H1 (cell line): ENCODE measurements at regions not wholly inside any gene's neighbourhood (a gene's known extent, or its start where the extent isn't known, plus 50 kb on each side); places are given as distances from the start of the nearest gene placed in this dataset.

Experiments
- CEBPB ChIP-seq: IDR thresholded peaks from 2 replicates; pipeline ENCODE4 v1.6.1; 2012; ENCODE audit warnings: low read depth, low read length
- CHD2 ChIP-seq: IDR thresholded peaks from 2 replicates; pipeline ENCODE4 v1.6.1; 2012; ENCODE audit warnings: low read length, improper control_type of control experiment
- CREB1 ChIP-seq: IDR thresholded peaks from 2 replicates; pipeline ENCODE4 v1.6.1; 2012; ENCODE audit warnings: inconsistent platforms
- CTCF ChIP-seq, 3 experiments: IDR thresholded peaks; 1 replicate in 2 of 3; 2 replicates in 1 of 3; pipeline versions ENCODE4 v1.5.1 to v1.6.1; 2011; ENCODE audit warnings: low read length in 3 of 3, mild to moderate bottlenecking in 3 of 3, inconsistent platforms in 2 of 3, low read depth in 1 of 3, moderate library complexity in 1 of 3; ENCODE audit not compliant: insufficient read depth in 1 of 3; ENCODE audit errors: control extremely low read depth in 1 of 3
- POLR2A ChIP-seq, 2 experiments: IDR thresholded peaks; 1 replicate in 1 of 2; 2 replicates in 1 of 2; pipeline ENCODE4 v1.6.1; 2011; ENCODE audit warnings: low read depth in 2 of 2, low read length in 2 of 2, mild to moderate bottlenecking in 2 of 2; ENCODE audit errors: control extremely low read depth in 1 of 2
- POLR2AphosphoS5 ChIP-seq: IDR thresholded peaks from 2 replicates; pipeline ENCODE4 v1.6.1; 2011; ENCODE audit warnings: low read depth, low read length
- RNF2 ChIP-seq: fragments of 200-900, 300-1000 bp; sonication (generic); IDR thresholded peaks from 2 replicates; pipeline ENCODE4 v1.7.1; 2016; ENCODE audit warnings: borderline replicate concordance, low read depth, mild to moderate bottlenecking, antibody characterized with exemption, low read length; ENCODE audit not compliant: poor library complexity, severe bottlenecking; ENCODE audit errors: missing control alignments
- SIN3A ChIP-seq, 2 experiments: IDR thresholded peaks in 1 of 2; conservative IDR thresholded peaks in 1 of 2; 2 replicates each; pipeline ENCODE4 v1.6.1; 2011 to 2012; ENCODE audit warnings: low read length in 2 of 2, improper control_type of control experiment in 1 of 2, low read depth in 1 of 2, mild to moderate bottlenecking in 1 of 2
- USF2 ChIP-seq: IDR thresholded peaks from 2 replicates; pipeline ENCODE4 v1.6.1; 2011; ENCODE audit warnings: low read length, improper control_type of control experiment
- ZNF274 ChIP-seq: IDR thresholded peaks from 2 replicates; pipeline ENCODE4 v1.7.0; 2012; ENCODE audit warnings: low read length, borderline replicate concordance; ENCODE audit errors: extremely low read depth

- no peak for TF ChIP-seq USF2
- TF ChIP-seq CTCF (IDR thresholded peaks at IDR 0.05; ENCODE audit: control extremely low read depth in 1 of 3, insufficient read depth in 1 of 3, low read depth in 1 of 3, low read length in 3 of 3): no peak
- no peak for TF ChIP-seq CEBPB
- TF ChIP-seq RNF2: no peak
- TF ChIP-seq POLR2A (IDR thresholded peaks at IDR 0.05; ENCODE audit: control extremely low read depth in 1 of 2, low read depth in 2 of 2, low read length in 2 of 2): no peak
- no peak for TF ChIP-seq CREB1
- no peak for TF ChIP-seq POLR2AphosphoS5
- TF ChIP-seq CHD2: no peak
- no peak for TF ChIP-seq SIN3A (conservative IDR thresholded peaks at IDR 0.05 in 1 of 2, IDR thresholded peaks at IDR 0.05 in 1 of 2; ENCODE audit: low read depth in 1 of 2, low read length in 2 of 2)
- TF ChIP-seq ZNF274: no peak
Observed at GRCh38 chr15:26106556-26106955, 243.4 kb upstream of the ATP10A start.
